ENCODE measurements at regions not wholly inside any gene's neighbourhood (a gene's known extent, or its start where the extent isn't known, plus 50 kb on each side); places are given as distances from the start of the nearest gene placed in this dataset.

DNA sequence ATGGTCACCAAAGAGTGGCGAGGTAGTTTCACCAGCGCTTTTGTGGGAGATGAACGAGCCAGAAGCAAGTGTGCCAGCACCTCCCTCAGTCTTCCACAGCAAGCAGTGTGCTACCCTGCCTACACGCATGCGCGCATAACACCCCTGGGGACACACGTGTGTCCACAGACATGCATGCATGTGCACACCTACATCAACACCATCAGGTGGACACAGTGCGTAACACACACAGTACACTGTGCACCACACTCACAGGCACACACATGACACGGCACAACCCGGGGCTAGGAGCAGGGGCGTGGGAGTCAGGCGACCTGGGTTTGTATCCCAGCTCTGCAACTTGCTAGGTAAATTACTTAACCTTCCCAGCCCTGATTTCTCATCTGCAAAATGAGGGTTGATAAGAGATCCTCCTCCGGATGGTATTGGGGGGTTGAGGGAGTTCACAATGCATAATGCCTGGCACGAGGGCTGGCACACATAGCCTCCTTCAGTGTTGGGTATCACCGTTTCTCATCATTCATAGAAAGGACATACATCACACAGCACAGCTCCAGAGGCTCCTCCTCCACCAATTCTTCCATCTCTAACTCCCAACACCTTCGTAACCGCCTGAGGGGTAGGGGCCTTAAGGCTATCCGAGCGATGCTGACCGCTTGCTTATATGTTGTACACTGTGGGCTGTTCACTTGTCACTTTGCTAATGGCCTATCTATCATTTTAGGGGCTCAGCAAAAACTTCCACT lies 174.9 kb downstream of the SMAD6 start:
- no peak for DNase-seq
- in situ Hi-C loops (cut with HindIII; ENCODE audit: low pct_ligation_motif_present, low sequenced_read_pairs): no loop called here
- Histone ChIP-seq H3K27ac (no peak overlapping the region), H3K27me3 (replicated peaks) (no peaks in the 10 kb centered on the region), H3K4me3 (ENCODE audit: low read depth, low read length) (no peak overlapping the region), H3K36me3 (replicated peaks) (no peaks in the 10 kb centered on the region)
- TF ChIP-seq, protein P1, sequence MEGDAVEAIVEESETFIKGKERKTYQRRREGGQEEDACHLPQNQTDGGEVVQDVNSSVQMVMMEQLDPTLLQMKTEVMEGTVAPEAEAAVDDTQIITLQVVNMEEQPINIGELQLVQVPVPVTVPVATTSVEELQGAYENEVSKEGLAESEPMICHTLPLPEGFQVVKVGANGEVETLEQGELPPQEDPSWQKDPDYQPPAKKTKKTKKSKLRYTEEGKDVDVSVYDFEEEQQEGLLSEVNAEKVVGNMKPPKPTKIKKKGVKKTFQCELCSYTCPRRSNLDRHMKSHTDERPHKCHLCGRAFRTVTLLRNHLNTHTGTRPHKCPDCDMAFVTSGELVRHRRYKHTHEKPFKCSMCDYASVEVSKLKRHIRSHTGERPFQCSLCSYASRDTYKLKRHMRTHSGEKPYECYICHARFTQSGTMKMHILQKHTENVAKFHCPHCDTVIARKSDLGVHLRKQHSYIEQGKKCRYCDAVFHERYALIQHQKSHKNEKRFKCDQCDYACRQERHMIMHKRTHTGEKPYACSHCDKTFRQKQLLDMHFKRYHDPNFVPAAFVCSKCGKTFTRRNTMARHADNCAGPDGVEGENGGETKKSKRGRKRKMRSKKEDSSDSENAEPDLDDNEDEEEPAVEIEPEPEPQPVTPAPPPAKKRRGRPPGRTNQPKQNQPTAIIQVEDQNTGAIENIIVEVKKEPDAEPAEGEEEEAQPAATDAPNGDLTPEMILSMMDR (IDR thresholded peaks at IDR 0.05; ENCODE audit: low read depth, low read length, missing control alignments): no peak

DNA sequence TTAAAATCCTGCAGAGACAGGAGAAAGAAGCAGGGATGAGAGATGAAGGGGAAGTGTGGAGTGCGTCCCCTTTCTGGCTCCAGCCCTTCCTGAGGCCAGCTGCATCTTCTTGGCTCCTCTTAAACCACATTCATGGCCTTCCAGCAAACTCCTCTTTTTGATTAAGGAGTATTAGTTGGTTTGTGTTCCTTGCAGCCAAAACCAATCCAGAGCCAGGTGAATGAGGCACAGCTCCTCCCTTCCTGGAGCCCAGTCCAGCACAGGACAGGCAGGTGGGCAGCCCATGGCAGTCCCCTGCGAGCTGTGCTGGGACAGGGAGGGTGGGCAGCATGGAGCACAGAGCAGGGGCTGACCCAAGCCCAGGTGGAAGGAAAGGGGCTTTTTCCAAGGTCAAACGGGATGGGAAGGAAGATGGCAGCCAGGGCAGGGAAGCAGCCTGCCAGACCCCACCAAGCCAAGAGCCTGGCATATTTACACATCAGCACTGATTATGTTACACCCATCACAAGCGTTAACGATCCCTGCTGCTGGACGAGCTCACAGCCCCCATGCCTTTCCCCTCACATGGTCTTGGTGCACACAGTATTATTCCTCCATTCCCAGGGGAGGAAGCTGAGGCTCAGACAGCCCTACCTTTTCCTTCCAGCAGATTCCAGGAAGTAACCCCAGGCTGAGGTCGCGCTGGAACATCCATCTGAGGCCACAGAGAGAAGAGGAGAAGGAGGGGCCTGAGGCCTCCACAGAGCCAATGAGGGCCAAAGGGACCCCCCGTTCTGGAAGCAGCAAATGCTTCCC lies 175.6 kb downstream of the SMAD6 start:
- in situ Hi-C loops (cut with HindIII; ENCODE audit: low pct_ligation_motif_present, low sequenced_read_pairs): no loop called here
- H3K4me3 ChIP-seq (ENCODE audit: low read depth, low read length): no peak overlapping the region
- H3K27ac ChIP-seq: no peak overlapping the region
- no peaks in the 10 kb centered on the region for H3K36me3 ChIP-seq (replicated peaks)
- no peaks in the 10 kb centered on the region for H3K27me3 ChIP-seq (replicated peaks)
- TF ChIP-seq, protein P1 (IDR thresholded peaks at IDR 0.05; ENCODE audit: low read depth, low read length, missing control alignments): no peak
- DNase-seq: no peak

DNA sequence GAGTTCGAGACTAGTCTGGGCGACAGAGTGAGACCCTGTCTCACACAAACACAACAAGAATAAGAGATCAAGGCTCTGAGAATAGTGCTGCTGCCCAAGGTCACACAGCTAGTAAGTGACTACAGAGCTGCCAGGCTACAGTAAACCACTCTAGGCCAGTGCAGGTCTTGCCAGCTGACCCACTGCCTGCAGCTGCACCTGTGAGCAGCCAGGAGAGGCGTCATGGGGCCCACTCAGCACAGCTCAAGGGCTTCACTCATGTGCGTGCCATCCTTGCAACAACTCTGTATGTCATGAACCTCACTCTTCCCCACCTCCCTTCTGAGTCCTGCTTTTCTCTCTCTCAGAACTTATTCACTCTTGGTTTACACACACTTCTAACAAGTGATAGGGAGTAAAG lies 176.7 kb downstream of the SMAD6 start:
- Histone ChIP-seq H3K36me3 (replicated peaks) (no peaks in the 10 kb centered on the region), H3K27me3 (replicated peaks) (no peaks in the 10 kb centered on the region), H3K27ac (no peak overlapping the region), H3K4me3 (ENCODE audit: low read depth, low read length) (no peak overlapping the region)
- in situ Hi-C loops (cut with HindIII; ENCODE audit: low pct_ligation_motif_present, low sequenced_read_pairs): no loop called here
- TF ChIP-seq, protein P1 (IDR thresholded peaks at IDR 0.05; ENCODE audit: low read depth, low read length, missing control alignments): no peak
- no peak for DNase-seq

DNA sequence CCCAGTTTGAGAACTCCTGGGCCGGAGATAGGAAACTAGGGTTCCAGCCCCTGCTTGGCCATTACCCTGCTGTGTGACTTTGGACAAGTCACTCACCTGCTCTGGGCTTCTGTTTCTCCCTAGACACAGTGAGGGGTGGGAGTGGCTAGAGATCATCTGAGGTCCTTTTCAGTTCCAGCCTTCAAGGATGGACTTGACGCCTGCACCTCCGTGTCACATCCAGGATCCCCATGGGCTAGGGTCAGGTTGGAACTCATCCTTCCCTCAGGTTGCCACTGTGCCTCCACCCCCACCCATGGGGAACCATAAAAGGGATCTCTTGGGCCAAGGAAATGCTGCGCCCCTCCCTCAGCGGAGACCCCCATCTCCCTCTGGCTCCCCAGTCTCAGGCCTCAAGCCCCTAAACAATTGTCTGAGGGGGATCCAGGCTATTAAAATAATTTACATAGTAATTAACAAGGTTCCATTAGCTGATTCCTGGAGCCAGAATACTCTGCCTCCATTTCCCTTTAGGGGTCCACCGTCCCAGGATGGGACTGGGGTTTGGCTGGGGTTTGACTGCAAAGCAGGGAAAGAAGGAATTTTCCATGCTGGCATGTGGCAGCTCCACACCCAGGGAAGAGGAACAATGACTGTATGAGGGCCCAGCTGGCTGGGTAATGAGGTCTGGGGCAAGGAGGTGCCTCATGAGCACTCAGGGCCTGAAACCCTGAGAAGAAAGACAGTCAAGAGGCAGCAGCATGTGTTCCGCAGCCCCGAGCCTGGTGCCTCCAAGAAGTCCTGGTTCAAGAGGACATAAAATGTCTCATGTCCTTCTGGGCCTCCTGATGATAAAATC lies 177.7 kb downstream of the SMAD6 start:
- H3K4me3 ChIP-seq (ENCODE audit: low read depth, low read length): no peak overlapping the region
- H3K27ac ChIP-seq: no peak overlapping the region
- H3K27me3 ChIP-seq (replicated peaks): no peaks in the 10 kb centered on the region
- no peak for DNase-seq
- in situ Hi-C loops (cut with HindIII; ENCODE audit: low pct_ligation_motif_present, low sequenced_read_pairs): no loop called here
- TF ChIP-seq, protein P1 (IDR thresholded peaks at IDR 0.05; ENCODE audit: low read depth, low read length, missing control alignments): no peak
- no peaks in the 10 kb centered on the region for H3K36me3 ChIP-seq (replicated peaks)

DNA sequence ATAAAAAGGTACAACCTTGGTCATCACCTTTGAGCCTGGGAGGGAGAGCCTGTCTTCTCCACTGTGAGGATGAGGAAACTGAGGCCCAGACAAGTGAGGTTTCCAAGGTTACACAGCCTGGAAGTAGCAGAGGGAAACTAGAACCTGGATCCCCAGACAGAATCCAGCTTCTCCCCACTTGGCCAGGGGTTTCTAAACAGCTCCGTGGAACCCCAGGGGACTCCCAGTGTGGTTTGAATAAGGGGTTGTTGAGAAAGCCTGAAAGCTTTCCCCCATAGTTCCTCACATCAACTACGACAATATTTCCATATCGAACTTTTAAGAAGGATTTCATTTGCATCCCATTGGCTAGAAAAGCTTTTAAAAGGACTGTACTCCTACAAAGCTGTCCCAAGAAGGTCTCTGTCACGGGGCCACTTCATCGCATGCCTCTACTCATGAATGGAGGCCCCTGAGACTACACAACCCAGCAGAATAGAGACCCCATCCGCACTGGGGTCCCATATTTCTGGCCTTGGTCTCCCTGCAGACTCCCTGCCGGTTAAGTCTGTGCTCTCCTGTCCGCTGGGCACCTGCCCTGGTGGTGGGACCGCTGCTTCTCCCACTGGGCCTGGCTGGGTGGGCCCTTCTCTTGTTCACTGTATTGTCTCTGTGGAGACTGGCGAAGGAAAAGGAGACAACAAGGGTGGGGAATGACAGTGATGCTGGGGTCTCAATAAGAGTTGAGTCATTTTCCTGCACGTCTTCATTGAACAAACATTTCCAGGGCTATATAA lies 178.5 kb downstream of the SMAD6 start:
- in situ Hi-C loops (cut with HindIII; ENCODE audit: low pct_ligation_motif_present, low sequenced_read_pairs): no loop called here
- TF ChIP-seq, protein P1 (IDR thresholded peaks at IDR 0.05; ENCODE audit: low read depth, low read length, missing control alignments): no peak
- H3K4me3 ChIP-seq (ENCODE audit: low read depth, low read length): no peak overlapping the region

More for the DNA sequence above, 178.5 kb downstream of the SMAD6 start:
- Histone ChIP-seq H3K27ac (no peak overlapping the region), H3K36me3 (replicated peaks) (no peaks in the 10 kb centered on the region), H3K27me3 (replicated peaks) (no peaks in the 10 kb centered on the region)
- DNase-seq: no peak
